Right forelimb (tissue), 1 donor: ENCODE measurements at regions not wholly inside any gene's neighbourhood (a gene's known extent, or its start where the extent isn't known, plus 50 kb on each side); places are given as distances from the start of the nearest gene placed in this dataset.
"Not testable (repeated sequence)": the region's sequence is repeated elsewhere in the genome, so short reads cannot be mapped to it uniquely, and the experiment has no call there.

Source experiments
- DNase-seq: peaks from one replicate; pipeline ENCODE4 v3.0.0-alpha.2; 2018

GRCh38 chr1:30100524-30100862 lies 622.9 kb downstream of the MATN1 start:
- no peak for DNase-seq

DNA sequence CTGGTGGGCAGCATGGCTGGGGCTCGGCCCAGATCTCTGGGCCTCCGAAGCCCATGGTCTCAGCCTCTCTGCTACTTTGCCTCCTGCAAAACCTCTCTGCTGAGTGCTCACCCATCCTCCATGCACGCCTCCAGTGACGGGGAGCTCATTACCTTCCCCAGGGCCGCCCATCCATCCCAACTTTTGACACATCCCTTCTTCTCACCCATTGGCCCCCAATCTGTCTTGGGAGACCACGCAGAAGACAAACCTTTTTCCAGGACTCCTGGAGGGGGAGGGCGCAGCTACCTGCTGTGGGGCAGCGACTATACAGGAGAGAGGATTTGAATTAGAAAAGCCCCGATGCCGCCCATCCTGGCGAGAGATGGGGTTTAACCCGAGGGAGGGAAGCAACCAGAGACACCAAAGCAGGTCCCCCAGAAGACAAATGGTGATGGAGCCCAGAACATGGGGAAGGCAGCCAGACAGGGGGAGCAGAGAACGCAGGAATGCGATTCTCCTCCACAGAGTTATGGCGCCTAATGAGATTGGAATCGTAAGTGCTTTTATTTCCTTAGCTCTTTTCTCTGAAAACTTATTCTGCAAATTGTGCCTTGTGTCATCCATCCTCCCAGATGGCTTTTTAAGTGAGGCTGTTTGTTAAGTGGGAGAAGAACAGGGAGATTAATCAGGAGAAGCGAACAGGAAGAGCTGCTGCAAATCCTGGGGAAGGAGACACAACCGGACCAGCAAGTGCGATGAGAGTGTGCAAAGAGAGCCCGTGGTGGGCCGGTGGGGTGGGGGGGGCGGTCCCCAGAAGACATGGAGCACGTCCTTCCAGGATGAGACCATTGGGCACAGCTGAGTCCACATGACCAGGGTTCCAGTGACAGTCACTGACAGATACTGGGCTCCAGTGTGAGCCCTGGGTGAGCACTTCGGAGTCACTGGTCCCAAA lies 623.5 kb downstream of the MATN1 start:
- DNase-seq: no peak

DNA sequence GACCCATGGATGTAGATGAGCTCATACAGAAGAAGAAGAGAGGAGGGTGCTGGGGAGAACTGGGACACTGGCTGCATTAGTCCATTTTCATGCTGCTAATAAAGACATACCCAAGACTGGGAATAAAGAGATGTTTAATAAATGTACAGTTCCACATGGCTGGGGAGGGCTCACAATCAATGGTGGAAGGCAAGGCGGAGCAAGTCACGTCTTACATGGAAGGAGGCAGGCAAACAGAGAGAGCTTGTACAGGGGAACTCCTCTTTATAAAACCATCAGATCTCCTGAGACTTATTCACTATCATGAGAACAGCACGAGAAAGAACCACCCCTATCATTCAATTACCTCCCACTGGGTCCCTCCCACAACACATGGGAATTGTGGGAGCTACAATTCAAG lies 625.5 kb downstream of the MATN1 start:
- DNase-seq: not testable (repeated sequence)

- DNase-seq: no peak
Observed at GRCh38 chr1:30095451-30096025, 627.8 kb downstream of the MATN1 start.

DNA sequence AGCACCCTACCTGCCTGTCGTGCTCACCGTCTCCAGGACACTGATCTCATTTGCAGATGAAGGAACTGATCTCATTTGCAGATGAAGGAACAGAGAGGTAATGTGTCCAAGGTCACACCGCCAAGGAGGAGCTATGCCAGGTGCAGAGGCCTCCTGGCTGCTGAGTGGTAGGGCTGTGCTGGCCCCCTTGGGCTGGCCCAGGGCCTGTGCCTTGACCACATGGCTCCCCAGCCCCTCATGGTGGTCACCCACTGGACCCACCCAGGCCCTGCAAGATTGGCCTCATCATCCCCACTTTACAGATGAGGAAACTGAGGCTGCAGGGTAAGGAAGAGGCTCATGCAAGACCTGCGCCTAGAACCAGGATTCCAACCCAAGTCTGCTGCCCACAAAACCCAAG lies 628.3 kb downstream of the MATN1 start:
- DNase-seq: no peak

DNA sequence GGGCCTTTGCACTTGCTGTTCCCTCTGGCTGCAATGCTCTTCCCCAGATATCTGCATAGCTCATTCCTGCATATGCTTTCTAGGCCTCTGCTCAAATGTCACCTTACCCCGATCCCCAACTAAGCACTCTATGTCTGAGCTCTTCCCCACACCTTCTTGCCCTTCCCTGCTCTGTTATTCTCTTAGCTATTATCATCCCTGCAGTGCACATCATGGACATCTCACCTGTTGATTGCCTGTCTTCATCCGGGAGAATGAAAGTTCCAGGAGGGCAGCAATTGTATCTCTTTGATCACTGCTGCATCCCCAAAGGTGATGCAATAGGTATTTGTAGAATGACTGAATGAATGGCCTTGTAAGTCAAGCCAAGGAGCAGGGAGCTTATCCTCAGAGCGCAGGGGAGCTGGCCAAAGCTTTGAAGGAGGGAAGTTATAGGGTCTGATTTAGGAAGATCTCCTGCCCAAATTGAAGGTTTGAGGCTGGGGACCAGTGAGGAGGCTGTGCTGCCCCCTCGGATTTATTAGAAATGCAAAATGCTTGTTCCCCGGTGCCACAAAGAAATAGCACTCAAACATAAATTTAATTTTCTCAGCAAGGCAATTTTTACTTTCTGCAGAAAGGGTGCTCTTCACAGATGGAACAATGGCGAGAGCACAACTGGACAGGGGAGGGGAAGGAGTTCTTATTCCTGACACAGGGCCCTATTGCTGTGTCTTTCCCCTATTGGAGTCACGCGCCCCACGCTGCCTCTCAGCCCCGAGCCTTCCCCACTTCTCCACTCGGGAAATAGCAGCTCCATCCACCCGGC lies 631.1 kb downstream of the MATN1 start:
- DNase-seq: no peak

DNA sequence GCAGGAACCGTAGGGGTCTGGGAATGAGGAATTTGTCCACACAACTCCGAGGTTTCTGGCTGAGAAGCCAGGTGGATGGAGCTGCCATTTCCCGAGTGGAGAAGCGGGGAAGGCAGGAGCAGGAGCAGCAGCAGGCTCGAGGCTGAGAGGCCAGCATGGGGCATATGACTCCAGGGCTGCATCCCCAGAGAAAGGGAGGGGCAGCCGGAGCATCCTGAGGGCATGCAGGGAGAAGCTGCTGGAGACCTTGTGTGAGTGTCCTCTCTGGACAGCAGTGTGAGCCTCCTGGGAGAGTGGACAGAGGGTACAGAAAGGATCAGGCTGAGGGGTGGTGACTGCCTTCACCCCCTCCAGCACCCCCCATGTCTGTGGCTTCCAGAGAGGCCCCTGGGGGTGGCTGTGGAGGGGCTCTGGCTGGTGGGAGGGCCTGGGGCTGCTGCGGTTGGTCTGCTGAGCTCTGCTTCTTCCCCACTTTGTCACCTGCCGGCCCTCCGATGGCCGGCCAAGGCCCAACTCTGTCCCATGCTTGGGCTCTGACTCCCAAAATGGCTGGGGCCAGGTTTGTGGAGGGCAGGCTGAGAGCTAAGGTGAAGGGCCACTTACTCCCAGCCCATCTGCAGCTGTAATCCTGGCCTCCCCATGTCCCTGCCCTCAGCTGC lies 633.1 kb downstream of the MATN1 start:
- DNase-seq: no peak

GRCh38 chr1:30089024-30089430 lies 634.4 kb downstream of the MATN1 start:
- DNase-seq: no peak

GRCh38 chr1:30088594-30088993 lies 634.8 kb downstream of the MATN1 start:
- no peak for DNase-seq

DNA sequence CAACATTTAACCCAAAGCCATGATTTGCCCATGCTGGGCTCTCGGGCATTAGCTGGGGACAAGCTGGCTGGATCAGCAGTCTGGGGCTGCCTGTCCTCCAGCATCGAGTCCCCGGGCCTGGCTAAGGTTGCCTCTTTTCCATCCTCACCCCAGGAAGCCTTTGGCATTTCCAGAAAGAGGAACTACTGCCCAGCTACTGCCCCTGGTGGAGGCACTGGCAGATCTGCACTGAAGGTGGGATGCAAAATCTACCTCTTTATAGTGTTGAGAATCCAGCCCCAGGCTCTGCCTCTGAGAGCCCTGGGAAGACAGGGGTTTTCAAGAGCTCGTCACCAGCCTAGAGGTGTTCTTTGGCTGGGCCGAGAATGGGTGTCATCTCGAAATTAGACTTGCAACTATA lies 635.9 kb downstream of the MATN1 start:
- no peak for DNase-seq

DNA sequence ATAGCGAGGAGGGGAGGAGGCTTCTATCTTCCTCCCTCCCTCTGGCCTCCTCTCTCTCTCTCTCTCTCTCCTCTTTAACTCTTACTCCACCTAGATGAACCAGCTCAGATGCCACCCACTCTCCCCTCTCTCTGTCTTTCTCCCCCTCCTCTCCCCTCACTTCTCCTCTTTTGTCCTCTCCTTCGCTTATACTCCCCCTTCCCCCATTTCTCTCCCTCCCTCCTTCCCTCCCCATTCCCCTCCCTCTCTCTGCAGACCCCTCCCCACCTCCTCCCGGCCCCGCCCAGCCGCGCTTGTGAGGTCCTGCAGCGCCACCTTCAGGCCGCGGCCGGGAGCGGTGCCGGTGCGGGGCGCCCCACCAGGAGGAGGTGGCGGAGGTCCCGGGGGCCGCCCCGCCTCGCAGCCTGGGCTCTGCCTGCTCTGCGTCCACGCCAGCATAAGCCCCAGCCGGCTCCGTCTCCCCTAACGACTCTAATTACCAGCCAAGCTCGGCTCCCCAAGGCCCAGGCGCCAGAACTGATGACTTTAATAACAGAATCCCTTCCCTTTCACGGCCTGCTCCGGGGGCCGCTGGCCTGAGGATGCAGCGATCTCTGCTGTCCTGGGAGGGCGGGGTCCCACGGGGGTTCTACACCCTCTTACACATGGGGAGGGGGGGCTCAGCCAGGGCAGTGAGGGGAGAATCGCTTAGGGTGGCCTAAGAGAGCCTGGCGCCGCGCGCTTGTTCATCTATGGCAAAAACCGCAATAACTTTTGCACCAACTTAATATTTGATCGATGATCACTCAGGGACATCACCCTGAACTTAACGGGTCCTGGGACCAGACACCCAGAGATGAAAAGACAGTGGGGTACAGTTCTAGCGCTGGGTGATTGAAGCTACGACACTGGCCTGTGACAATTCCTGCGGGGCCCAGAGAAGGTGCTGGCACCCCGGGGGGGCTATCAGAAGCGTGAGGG lies 637.3 kb downstream of the MATN1 start:
- peak; percentile 79 for DNase-seq

DNA sequence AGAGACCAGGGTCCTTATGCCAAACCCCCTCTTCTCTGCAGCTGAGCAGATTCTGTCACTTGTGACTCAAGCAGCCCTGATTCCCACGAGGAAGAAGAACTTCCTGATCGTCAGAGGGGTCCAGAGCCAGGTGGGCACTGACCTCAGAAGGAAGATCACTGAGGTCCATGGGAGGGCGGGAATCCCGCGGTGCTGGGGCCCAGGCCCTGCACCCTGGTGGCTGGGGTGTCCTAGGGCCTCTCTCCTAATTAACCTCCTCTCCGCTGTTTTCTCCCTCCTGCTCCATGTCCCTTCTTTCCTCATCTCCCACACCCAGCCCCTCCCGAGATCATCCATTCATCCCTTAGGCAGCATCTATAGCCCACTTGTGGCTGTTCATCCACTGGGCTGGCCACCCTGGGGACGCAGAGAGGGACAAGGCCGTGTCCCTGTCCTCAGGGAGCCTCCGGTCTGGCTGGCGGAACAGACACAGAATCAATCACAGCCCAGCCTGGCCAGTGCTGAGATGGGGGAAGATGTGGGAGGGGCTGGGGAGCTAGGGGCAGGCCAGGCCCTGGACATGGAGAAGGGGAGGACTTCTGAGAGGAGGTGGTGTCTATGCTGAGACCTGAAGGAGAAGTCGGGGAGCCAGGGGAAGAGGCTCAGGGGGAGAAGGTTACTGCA lies 638.3 kb downstream of the MATN1 start:
- DNase-seq: no peak

DNA sequence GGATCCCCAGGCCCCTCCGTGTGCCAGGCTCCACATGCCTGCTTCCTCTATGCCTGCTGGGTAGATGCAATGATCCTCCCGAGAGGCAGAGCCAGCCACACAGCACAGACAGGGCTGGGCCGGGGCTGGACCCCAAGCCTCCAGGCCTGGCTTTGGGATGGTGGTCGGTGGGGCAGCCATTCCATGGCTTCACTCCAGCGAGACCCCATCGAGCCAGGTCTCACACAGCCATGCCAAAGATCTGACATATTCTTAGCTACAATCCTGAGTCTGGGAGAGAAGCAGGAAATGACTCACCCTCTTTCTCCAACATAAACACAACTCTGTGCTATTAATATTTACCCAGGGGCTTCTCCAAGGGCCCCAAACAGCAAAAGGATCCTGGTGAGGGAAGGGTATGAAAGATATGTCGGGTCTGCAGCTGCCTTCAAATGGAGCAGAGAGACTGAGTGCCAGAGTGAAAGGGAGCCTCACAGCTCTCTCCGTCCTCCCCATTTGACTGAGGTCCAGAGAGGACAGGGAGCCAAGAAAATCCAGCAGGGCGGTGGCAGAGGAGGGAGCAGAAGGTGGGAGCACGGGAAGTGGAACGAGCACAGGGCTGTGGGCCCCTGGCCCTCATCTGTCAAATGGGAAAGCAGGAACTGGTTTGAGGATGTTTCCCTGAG lies 639.5 kb downstream of the MATN1 start:
- peak; percentile 60 for DNase-seq

- DNase-seq: no peak
Observed at GRCh38 chr1:30081379-30082102, 641.8 kb downstream of the MATN1 start.

DNA sequence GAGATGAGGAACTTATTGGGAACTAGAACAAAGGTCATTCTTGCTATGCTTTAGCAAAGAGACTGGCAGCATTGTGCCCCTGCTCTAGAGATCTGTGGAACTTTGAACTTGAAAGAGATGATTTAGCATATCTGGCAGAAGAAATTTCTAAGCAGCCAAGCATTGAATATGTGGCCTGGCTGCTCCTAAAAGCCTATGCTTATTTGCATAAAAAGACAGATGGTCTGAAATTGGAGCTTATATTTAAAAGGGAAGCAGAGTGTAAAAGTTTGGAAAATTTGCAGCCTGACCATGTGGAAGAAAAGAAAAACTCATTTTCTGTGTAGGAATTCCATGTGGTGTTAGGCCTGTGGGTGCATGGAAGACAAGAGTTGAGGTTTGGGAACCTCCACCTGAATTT lies 647.5 kb downstream of the MATN1 start:
- not testable (repeated sequence) for DNase-seq

GRCh38 chr1:30068787-30069472 lies 654.5 kb downstream of the MATN1 start:
- DNase-seq: no peak

- DNase-seq: no peak
Observed at GRCh38 chr1:30064547-30064946, 658.8 kb downstream of the MATN1 start.

- no peak for DNase-seq
Observed at GRCh38 chr1:30063621-30064280, 659.6 kb downstream of the MATN1 start.
